Neural progenitor cell (in vitro differentiated cells): ENCODE measurements at regions not wholly inside any gene's neighbourhood (a gene's known extent, or its start where the extent isn't known, plus 50 kb on each side); places are given as distances from the start of the nearest gene placed in this dataset.

ENCODE experiments used
- CTCF ChIP-seq: fragments of 200-600 bp; sonication (generic); IDR thresholded peaks from 2 replicates; pipeline ENCODE4 v1.5.1; 2017; ENCODE audit warnings: antibody characterized with exemption, mild to moderate bottlenecking
- EZH2 ChIP-seq: fragments of 200-600 bp; sonication (generic); IDR thresholded peaks from 2 replicates; pipeline ENCODE4 v1.6.1; 2017; ENCODE audit warnings: antibody characterized with exemption, mild to moderate bottlenecking, moderate library complexity

GRCh38 chr3:22106213-22106896 lies 355.3 kb upstream of the ZNF385D start:
- no peak for TF ChIP-seq CTCF
- TF ChIP-seq EZH2 = no peak
